GM12878 (cell line): ENCODE measurements at regions not wholly inside any gene's neighbourhood (a gene's known extent, or its start where the extent isn't known, plus 50 kb on each side); places are given as distances from the start of the nearest gene placed in this dataset.

ENCODE experiments used
- BMI1 ChIP-seq: fragments of 450-650 bp; IDR thresholded peaks from 2 replicates; pipeline ENCODE4 v1.6.1; 2016; ENCODE audit warnings: mild to moderate bottlenecking, moderate library complexity, borderline replicate concordance
- CTCF ChIP-seq, 3 experiments: IDR thresholded peaks in 2 of 3; conservative IDR thresholded peaks in 1 of 3; 2 replicates each; pipeline ENCODE4 v1.5.1; 2011; ENCODE audit warnings: low read depth in 3 of 3, low read length in 3 of 3, mild to moderate bottlenecking in 3 of 3, control low read depth in 2 of 3, moderate library complexity in 2 of 3, inconsistent platforms in 1 of 3, mixed read lengths in 1 of 3; ENCODE audit not compliant: control insufficient read depth in 2 of 3, insufficient read depth in 1 of 3; ENCODE audit errors: extremely low read depth in 1 of 3
- POLR2AphosphoS5 ChIP-seq: IDR thresholded peaks from 2 replicates; pipeline ENCODE4 v1.6.1; 2011; ENCODE audit warnings: mild to moderate bottlenecking, low read length, inconsistent platforms
- SREBF1 ChIP-seq: IDR thresholded peaks from 2 replicates; pipeline ENCODE4 v1.6.1; 2012; ENCODE audit warnings: mild to moderate bottlenecking, low read length
- ZNF274 ChIP-seq: IDR thresholded peaks from one replicate; pipeline ENCODE4 v1.8.0; 2011; ENCODE audit not compliant: insufficient read length, insufficient read depth

- TF ChIP-seq ZNF274, result no peak
- TF ChIP-seq BMI1, result no peak
- TF ChIP-seq POLR2AphosphoS5, result no peak
- no peak for TF ChIP-seq SREBF1
- no peak for TF ChIP-seq CTCF (IDR thresholded peaks at IDR 0.05 in 2 of 3, conservative IDR thresholded peaks at IDR 0.05 in 1 of 3; ENCODE audit: control insufficient read depth in 2 of 3, extremely low read depth in 1 of 3, insufficient read depth in 1 of 3, low read depth in 3 of 3, low read length in 3 of 3)
These were observed 180.4 kb upstream of the PPP1R26 start for GRCh38 chr9:135299239-135299590.
